ENCODE measurements at regions not wholly inside any gene's neighbourhood (a gene's known extent, or its start where the extent isn't known, plus 50 kb on each side); places are given as distances from the start of the nearest gene placed in this dataset.

GRCh38 chr2:220162320-220162719 is 534.9 kb downstream of the SLC4A3 start:
- TF ChIP-seq CTCF (IDR thresholded peaks at IDR 0.05) (no peak), ETV6 (CRISPR knock-in tag; IDR thresholded peaks at IDR 0.05) (no peak), USF1 (CRISPR knock-in tag; IDR thresholded peaks at IDR 0.05) (no peak), ZNF232 (CRISPR knock-in tag; IDR thresholded peaks at IDR 0.05) (no peak)

All from WTC11 (cell line).